HCT116 (cell line): ENCODE measurements at regions not wholly inside any gene's neighbourhood (a gene's known extent, or its start where the extent isn't known, plus 50 kb on each side); places are given as distances from the start of the nearest gene placed in this dataset.

Source experiments
- CBX3 ChIP-seq: IDR thresholded peaks from 2 replicates; pipeline ENCODE4 v1.6.1; 2012; ENCODE audit warnings: low read depth
- EGR1 ChIP-seq: IDR thresholded peaks from 2 replicates; pipeline ENCODE4 v1.6.1; 2012; ENCODE audit warnings: low read depth
- FOSL1 ChIP-seq: IDR thresholded peaks from 2 replicates; pipeline ENCODE4 v1.6.1; 2012; ENCODE audit warnings: low read depth
- JUND ChIP-seq: IDR thresholded peaks from 2 replicates; pipeline ENCODE4 v1.6.1; 2012
- POLR2A ChIP-seq: IDR thresholded peaks from 2 replicates; pipeline ENCODE4 v1.7.0; 2011; ENCODE audit warnings: borderline replicate concordance; ENCODE audit not compliant: insufficient read depth, insufficient read length; ENCODE audit errors: extremely low read depth
- POLR2AphosphoS5 ChIP-seq: IDR thresholded peaks from 2 replicates; pipeline ENCODE4 v1.6.1; 2011; ENCODE audit warnings: mild to moderate bottlenecking, low read depth, low read length, moderate library complexity
- RAD21 ChIP-seq: IDR thresholded peaks from 2 replicates; pipeline ENCODE4 v1.6.1; 2012; ENCODE audit warnings: low read depth, mild to moderate bottlenecking
- TCF7L2 ChIP-seq: IDR thresholded peaks from 2 replicates; pipeline ENCODE4 v1.7.0; 2011; ENCODE audit warnings: borderline replicate concordance, inconsistent platforms; ENCODE audit not compliant: insufficient read depth, insufficient read length; ENCODE audit errors: extremely low read depth
- ZFX ChIP-seq: fragments of 450-650 bp; IDR thresholded peaks from 2 replicates; pipeline ENCODE4 v1.6.1; 2017
- ZNF274 ChIP-seq: fragments of 200-500 bp; sonication (Bioruptor generic); IDR thresholded peaks from 2 replicates; pipeline ENCODE4 v1.6.1; 2014; ENCODE audit warnings: mild to moderate bottlenecking, low read depth, low read length, inconsistent platforms
- TF ChIP-seq, protein P1 (sequence below): IDR thresholded peaks from 2 replicates; pipeline ENCODE4 v1.6.1; 2012; ENCODE audit warnings: low read depth
- TF ChIP-seq, protein P2 (sequence below): IDR thresholded peaks from 2 replicates; pipeline ENCODE4 v1.6.1; 2012
- TF ChIP-seq, protein P3 (sequence below), 3 experiments: fragments of 200-600 bp in 1 of 3; sonication (generic) in 1 of 3; IDR thresholded peaks in 2 of 3; conservative IDR thresholded peaks in 1 of 3; 2 replicates each; pipeline ENCODE4 v1.5.1; 2012 to 2017; ENCODE audit warnings: low read depth in 2 of 3, low read length in 2 of 3, antibody characterized with exemption in 1 of 3, borderline replicate concordance in 1 of 3, control low read depth in 1 of 3, mild to moderate bottlenecking in 1 of 3, mixed read lengths in 1 of 3, mixed run types in 1 of 3, moderate library complexity in 1 of 3; ENCODE audit not compliant: insufficient read depth in 1 of 3

DNA sequence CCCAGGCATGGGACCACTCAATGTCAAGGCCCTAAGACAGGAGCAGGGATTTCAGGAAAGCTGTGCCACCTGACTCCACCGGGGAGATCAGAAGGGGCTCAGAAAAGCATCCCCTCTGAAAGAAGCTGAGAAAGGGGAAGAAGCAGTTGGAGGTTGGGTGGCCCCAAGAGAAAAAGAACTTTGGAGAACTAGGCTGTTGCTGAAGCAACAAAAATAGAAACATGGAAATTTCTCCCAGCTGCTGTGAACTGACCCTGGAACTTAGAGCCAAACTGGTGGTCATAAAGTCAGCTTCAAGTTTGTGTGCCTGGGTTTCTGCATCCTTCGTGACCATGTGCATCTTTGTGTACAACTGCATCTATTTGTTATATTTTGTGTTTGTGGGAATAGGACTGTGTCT is 534.5 kb downstream of the MAFB start:
- no peak for TF ChIP-seq POLR2AphosphoS5
- TF ChIP-seq ZFX: no peak
- TF ChIP-seq, protein P1, sequence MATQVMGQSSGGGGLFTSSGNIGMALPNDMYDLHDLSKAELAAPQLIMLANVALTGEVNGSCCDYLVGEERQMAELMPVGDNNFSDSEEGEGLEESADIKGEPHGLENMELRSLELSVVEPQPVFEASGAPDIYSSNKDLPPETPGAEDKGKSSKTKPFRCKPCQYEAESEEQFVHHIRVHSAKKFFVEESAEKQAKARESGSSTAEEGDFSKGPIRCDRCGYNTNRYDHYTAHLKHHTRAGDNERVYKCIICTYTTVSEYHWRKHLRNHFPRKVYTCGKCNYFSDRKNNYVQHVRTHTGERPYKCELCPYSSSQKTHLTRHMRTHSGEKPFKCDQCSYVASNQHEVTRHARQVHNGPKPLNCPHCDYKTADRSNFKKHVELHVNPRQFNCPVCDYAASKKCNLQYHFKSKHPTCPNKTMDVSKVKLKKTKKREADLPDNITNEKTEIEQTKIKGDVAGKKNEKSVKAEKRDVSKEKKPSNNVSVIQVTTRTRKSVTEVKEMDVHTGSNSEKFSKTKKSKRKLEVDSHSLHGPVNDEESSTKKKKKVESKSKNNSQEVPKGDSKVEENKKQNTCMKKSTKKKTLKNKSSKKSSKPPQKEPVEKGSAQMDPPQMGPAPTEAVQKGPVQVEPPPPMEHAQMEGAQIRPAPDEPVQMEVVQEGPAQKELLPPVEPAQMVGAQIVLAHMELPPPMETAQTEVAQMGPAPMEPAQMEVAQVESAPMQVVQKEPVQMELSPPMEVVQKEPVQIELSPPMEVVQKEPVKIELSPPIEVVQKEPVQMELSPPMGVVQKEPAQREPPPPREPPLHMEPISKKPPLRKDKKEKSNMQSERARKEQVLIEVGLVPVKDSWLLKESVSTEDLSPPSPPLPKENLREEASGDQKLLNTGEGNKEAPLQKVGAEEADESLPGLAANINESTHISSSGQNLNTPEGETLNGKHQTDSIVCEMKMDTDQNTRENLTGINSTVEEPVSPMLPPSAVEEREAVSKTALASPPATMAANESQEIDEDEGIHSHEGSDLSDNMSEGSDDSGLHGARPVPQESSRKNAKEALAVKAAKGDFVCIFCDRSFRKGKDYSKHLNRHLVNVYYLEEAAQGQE: no peak
- TF ChIP-seq POLR2A: no peak
- TF ChIP-seq, protein P2, sequence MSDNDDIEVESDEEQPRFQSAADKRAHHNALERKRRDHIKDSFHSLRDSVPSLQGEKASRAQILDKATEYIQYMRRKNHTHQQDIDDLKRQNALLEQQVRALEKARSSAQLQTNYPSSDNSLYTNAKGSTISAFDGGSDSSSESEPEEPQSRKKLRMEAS: no peak
- TF ChIP-seq ZNF274: no peak
- TF ChIP-seq, protein P3, sequence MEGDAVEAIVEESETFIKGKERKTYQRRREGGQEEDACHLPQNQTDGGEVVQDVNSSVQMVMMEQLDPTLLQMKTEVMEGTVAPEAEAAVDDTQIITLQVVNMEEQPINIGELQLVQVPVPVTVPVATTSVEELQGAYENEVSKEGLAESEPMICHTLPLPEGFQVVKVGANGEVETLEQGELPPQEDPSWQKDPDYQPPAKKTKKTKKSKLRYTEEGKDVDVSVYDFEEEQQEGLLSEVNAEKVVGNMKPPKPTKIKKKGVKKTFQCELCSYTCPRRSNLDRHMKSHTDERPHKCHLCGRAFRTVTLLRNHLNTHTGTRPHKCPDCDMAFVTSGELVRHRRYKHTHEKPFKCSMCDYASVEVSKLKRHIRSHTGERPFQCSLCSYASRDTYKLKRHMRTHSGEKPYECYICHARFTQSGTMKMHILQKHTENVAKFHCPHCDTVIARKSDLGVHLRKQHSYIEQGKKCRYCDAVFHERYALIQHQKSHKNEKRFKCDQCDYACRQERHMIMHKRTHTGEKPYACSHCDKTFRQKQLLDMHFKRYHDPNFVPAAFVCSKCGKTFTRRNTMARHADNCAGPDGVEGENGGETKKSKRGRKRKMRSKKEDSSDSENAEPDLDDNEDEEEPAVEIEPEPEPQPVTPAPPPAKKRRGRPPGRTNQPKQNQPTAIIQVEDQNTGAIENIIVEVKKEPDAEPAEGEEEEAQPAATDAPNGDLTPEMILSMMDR (IDR thresholded peaks at IDR 0.05 in 2 of 3, conservative IDR thresholded peaks at IDR 0.05 in 1 of 3; ENCODE audit: borderline replicate concordance in 1 of 3, insufficient read depth in 1 of 3, low read depth in 2 of 3, low read length in 2 of 3): no peak
- no peak for TF ChIP-seq FOSL1
- TF ChIP-seq CBX3: no peak
- TF ChIP-seq EGR1: no peak
- TF ChIP-seq TCF7L2: no peak
- no peak for TF ChIP-seq RAD21
- no peak for TF ChIP-seq JUND
